T-cell (primary cell): ENCODE measurements at regions not wholly inside any gene's neighbourhood (a gene's known extent, or its start where the extent isn't known, plus 50 kb on each side); places are given as distances from the start of the nearest gene placed in this dataset.

Experiments used
- ATAC-seq, 4 experiments: fragments of 200-7000 bp in 3 of 4; fragments of 150-1000 bp in 1 of 4; cut with Tn5 transposase; replicated peaks in 1 of 4; 1 replicate in 3 of 4; 2 replicates in 1 of 4; pipeline ENCODE4 v1.10.0; 2021; ENCODE audit warnings: moderate library complexity in 3 of 4, mild to moderate bottlenecking in 2 of 4, moderate number of reproducible peaks in 1 of 4
- CTCF ChIA-PET, 2 donors: fragments of 300-600 bp; sonication (Branson Sonifier 250); formaldehyde crosslinking; loops; one replicate each; lab custom pipeline; 2022; ENCODE audit warnings: antibody characterized with exemption in 2 of 2; lab: Charles Lee
- POLR2A ChIA-PET, 2 donors: fragments of 300-600 bp; sonication (Branson Sonifier 250); formaldehyde crosslinking; loops; one replicate each; lab custom pipeline; 2022; ENCODE audit warnings: antibody characterized with exemption in 2 of 2; lab: Charles Lee
- DNase-seq, 35 experiments: peaks; one replicate each; pipeline versions ENCODE4 v3.0.0 to v3.0.0-alpha.2; 2013 to 2023
- H3K27ac ChIP-seq: one replicate; pipeline ENCODE4 v1.5.1; 2013; ENCODE audit warnings: low read length
- H3K27me3 ChIP-seq, 2 experiments: replicated peaks in 1 of 2; 1 replicate in 1 of 2; 2 replicates in 1 of 2; pipeline versions ENCODE4 v1.6.1 to v1.7.0; 2013; ENCODE audit warnings: low read length in 1 of 2, mixed read lengths in 1 of 2; ENCODE audit not compliant: control insufficient read depth in 2 of 2, insufficient read depth in 2 of 2; ENCODE audit errors: extremely low read depth in 1 of 2
- H3K36me3 ChIP-seq, 2 donors: 1 replicate in 1 of 2; 2 replicates in 1 of 2; pipeline versions ENCODE4 v1.6.1 to v1.7.0; 2013; ENCODE audit warnings: low read length in 1 of 2; ENCODE audit not compliant: control insufficient read depth in 2 of 2, insufficient read depth in 1 of 2; ENCODE audit errors: extremely low read depth in 1 of 2
- H3K4me1 ChIP-seq, 2 experiments: 1 replicate in 1 of 2; 2 replicates in 1 of 2; pipeline versions ENCODE4 v1.6.1 to v1.7.0; 2013; ENCODE audit warnings: low read length in 2 of 2, mixed read lengths in 1 of 2; ENCODE audit not compliant: insufficient read depth in 2 of 2, control insufficient read depth in 1 of 2; ENCODE audit errors: extremely low read depth in 1 of 2
- H3K4me3 ChIP-seq, 2 donors: 1 replicate in 1 of 2; 2 replicates in 1 of 2; pipeline versions ENCODE4 v1.5.1 to v1.7.0; 2013; ENCODE audit warnings: mild to moderate bottlenecking in 2 of 2, low read length in 1 of 2, moderate library complexity in 1 of 2; ENCODE audit not compliant: control insufficient read depth in 1 of 2; ENCODE audit errors: extremely low read depth in 1 of 2
- H3K9me3 ChIP-seq: 2 replicates; pipeline ENCODE4 v1.7.0; 2013
- H3K27ac Mint-ChIP-seq, 2 donors: one replicate each; pipeline ENCODE4 v1.8.0; 2020 to 2021; ENCODE audit warnings: mild to moderate bottlenecking in 2 of 2, mixed read lengths in 2 of 2
- H3K27me3 Mint-ChIP-seq, 2 donors: one replicate each; pipeline ENCODE4 v1.8.0; 2021 to 2022; ENCODE audit warnings: mixed read lengths in 2 of 2
- H3K36me3 Mint-ChIP-seq: one replicate; pipeline ENCODE4 v1.8.0; 2021; ENCODE audit warnings: mixed read lengths
- H3K4me1 Mint-ChIP-seq, 3 donors: one replicate each; pipeline ENCODE4 v1.8.0; 2020 to 2022; ENCODE audit warnings: mixed read lengths in 3 of 3, mild to moderate bottlenecking in 1 of 3
- H3K4me3 Mint-ChIP-seq, 3 donors: one replicate each; pipeline ENCODE4 v1.8.0; 2020 to 2022; ENCODE audit warnings: mild to moderate bottlenecking in 3 of 3, mixed read lengths in 3 of 3, moderate library complexity in 3 of 3
- H3K9me3 Mint-ChIP-seq, 3 donors: one replicate each; pipeline ENCODE4 v1.8.0; 2020 to 2022; ENCODE audit warnings: mixed read lengths in 3 of 3
- WGBS: methylation state at CpG from one replicate; pipeline ENCODE4 v1.1.5; 2013; ENCODE audit warnings: missing lambda C conversion rate; ENCODE audit not compliant: insufficient coverage; 5-methylcytosine and 5-hydroxymethylcytosine counted together

DNA sequence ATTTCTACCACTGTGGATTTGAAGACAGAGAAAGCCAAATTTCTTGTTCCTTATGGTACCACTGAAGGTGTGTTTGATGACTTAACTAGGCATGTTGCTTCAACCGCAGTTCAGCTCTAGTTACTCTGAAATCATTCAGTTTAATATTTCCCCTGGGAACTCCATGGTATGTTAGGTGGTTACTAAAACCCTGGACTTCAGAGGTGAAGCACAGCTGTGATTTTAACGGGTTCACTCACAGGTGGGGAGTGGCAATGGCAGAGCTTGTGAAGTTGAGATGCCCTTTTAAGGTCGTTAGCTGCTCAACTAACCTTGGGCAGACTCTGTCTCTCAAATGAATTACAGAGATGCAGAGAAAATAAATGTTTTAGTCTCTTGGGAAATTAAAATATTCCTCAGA, 163.6 kb upstream of the PHYHIPL start:
- ChIA-PET POLR2A (no interaction called here), CTCF (no interaction called here)
- H3K9me3 Mint-ChIP-seq: no peaks in the 10 kb centered on the region
- H3K4me1 Mint-ChIP-seq: no peaks in the 10 kb centered on the region
- DNase-seq: no peak
- Histone ChIP-seq H3K9me3 (no peaks in the 10 kb centered on the region), H3K27me3 (no peaks in the 10 kb centered on the region), H3K27ac (no peak overlapping the region), H3K4me3 (no peak overlapping the region), H3K36me3 (no peaks in the 10 kb centered on the region), H3K4me1 (no peaks in the 10 kb centered on the region)
- no peak overlapping the region for H3K4me3 Mint-ChIP-seq
- ATAC-seq: no peak
- no peaks in the 10 kb centered on the region for H3K36me3 Mint-ChIP-seq
- no peak overlapping the region for H3K27ac Mint-ChIP-seq
- peaks cover 0 to 5% of the 10 kb centered on the region in 2 donors for H3K27me3 Mint-ChIP-seq
- no CpG with 5 or more reads among the region's 3 CpGs for WGBS

DNA sequence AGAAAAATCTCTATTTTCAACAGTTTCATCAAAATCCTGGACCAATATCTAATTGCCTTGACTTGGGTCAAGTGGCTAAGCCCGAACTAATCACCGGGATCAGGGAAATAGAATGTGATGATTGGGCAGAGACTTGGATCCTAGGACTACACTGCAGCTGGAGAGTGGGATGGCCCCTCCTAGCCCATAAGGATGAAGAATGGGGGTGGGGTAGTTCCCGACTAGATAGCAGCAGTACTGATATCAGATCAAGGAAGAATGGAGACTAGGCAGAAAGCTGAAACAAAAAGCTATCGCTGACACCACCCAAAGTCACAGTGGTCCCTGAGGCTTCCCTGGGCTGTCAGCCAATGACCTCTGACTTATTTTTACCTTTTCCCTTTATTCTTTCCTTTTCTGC, 160.4 kb upstream of the PHYHIPL start:
- peaks cover 0 to 5% of the 10 kb centered on the region in 2 donors for H3K27me3 Mint-ChIP-seq
- no peak overlapping the region for H3K4me3 Mint-ChIP-seq
- no peaks in the 10 kb centered on the region for H3K27me3 ChIP-seq
- no peaks in the 10 kb centered on the region for H3K9me3 ChIP-seq
- POLR2A ChIA-PET: no interaction called here
- no peak for DNase-seq
- WGBS: 58% methylated on average over 3 of the region's 4 CpGs
- H3K27ac ChIP-seq: no peak overlapping the region
- no peak overlapping the region for H3K4me3 ChIP-seq
- H3K4me1 ChIP-seq: no peaks in the 10 kb centered on the region
- H3K27ac Mint-ChIP-seq: no peak overlapping the region
- no peak for ATAC-seq
- H3K36me3 Mint-ChIP-seq: no peaks in the 10 kb centered on the region
- H3K9me3 Mint-ChIP-seq: no peaks in the 10 kb centered on the region
- no peaks in the 10 kb centered on the region for H3K36me3 ChIP-seq
- no peaks in the 10 kb centered on the region for H3K4me1 Mint-ChIP-seq
- CTCF ChIA-PET: no interaction called here

DNA sequence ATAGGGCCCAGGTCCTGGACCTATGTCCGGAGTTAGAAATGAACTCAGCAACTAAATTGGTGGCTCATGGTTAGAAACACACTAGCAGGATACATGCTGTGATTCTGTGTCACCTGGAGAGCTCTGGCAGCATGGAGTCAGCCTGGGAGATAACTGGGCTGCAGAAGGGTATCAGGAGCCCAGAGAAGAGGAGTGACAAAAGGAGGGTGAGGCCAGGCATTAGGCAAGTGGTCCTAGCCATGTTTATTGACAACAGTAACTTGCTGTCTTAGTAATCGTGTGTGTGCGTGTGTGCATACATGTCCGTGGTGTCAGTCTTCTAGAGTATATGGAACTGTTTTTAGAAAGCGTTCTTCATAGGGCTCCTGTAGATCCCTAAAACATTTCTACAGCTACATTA, 157.5 kb upstream of the PHYHIPL start:
- Histone ChIP-seq H3K4me3 (no peak overlapping the region), H3K27ac (no peak overlapping the region), H3K9me3 (no peaks in the 10 kb centered on the region), H3K27me3 (no peaks in the 10 kb centered on the region), H3K36me3 (no peaks in the 10 kb centered on the region), H3K4me1 (no peaks in the 10 kb centered on the region)
- WGBS: 100% methylated on average over 1 of the region's 5 CpGs
- no peaks in the 10 kb centered on the region for H3K9me3 Mint-ChIP-seq
- no peaks in the 10 kb centered on the region for H3K36me3 Mint-ChIP-seq
- peaks cover 0 to 5% of the 10 kb centered on the region in 2 donors for H3K27me3 Mint-ChIP-seq
- H3K4me1 Mint-ChIP-seq: no peaks in the 10 kb centered on the region
- ChIA-PET POLR2A (no interaction called here), CTCF (no interaction called here)
- no peak overlapping the region for H3K27ac Mint-ChIP-seq
- H3K4me3 Mint-ChIP-seq: no peak overlapping the region
- DNase-seq (no peak), ATAC-seq (no peak)

DNA sequence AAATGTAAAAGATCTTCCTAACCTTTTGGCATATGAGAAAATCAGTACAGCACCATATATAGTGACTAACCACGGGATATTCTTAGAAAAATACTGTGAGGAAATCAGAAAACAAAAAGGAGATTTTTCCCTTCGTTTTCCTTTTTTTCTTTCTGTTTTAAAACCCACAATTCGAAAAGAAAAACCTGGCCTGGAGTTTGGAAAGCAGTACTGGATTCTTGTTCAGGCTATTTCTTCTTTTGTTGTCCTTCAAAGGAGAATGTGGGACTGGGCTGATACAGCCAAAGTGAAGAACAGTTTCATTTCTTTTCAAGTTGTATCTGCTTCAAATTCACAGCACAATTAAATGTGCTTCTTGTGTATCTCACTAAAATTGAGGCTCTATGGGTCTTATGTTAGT, 156.8 kb upstream of the PHYHIPL start:
- Histone ChIP-seq H3K27ac (no peak overlapping the region), H3K4me3 (no peak overlapping the region), H3K9me3 (no peaks in the 10 kb centered on the region), H3K36me3 (no peaks in the 10 kb centered on the region), H3K27me3 (no peaks in the 10 kb centered on the region), H3K4me1 (no peaks in the 10 kb centered on the region)
- Mint-ChIP-seq H3K4me3 (no peak overlapping the region), H3K4me1 (no peaks in the 10 kb centered on the region), H3K9me3 (no peaks in the 10 kb centered on the region), H3K36me3 (no peaks in the 10 kb centered on the region), H3K27me3 (peaks cover 0 to 5% of the 10 kb centered on the region in 2 donors), H3K27ac (no peak overlapping the region)
- POLR2A ChIA-PET: no interaction called here
- CTCF ChIA-PET: no interaction called here
- ATAC-seq (no peak), DNase-seq (no peak)
- WGBS: no CpG with 5 or more reads among the region's 3 CpGs

DNA sequence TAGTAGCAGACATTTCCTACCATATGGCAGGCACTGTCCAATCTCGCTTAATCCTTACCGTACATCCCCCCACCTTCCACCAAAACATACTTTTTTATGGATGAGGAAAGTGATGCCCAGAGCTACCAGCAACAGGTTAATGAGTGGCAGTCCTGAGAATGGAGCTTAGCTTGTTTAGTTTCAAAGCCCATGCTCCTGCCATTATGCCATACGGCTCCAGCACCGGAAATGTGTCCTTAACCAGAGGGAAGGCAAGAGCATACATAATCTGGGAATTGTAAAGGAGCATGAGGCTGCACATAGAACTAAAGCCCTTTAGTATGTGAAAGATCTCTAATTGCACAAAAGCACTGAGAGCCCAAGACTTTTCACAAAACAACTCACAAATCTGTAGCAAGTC, 155.9 kb upstream of the PHYHIPL start:
- POLR2A ChIA-PET: no interaction called here
- 100% methylated on average over 2 of the region's 4 CpGs for WGBS
- H3K36me3 Mint-ChIP-seq: no peaks in the 10 kb centered on the region

GRCh38 chr10:59025981-59026765, 150.3 kb upstream of the PHYHIPL start:
- no peaks in the 10 kb centered on the region for H3K36me3 ChIP-seq
- H3K27ac ChIP-seq: no peak overlapping the region
- DNase-seq (no peak), ATAC-seq (no peak)
- H3K36me3 Mint-ChIP-seq: no peaks in the 10 kb centered on the region
- H3K4me3 Mint-ChIP-seq: no peak overlapping the region
- no peak overlapping the region for H3K4me3 ChIP-seq
- ChIA-PET POLR2A (no interaction called here), CTCF (no interaction called here)
- H3K9me3 ChIP-seq: no peaks in the 10 kb centered on the region
- H3K9me3 Mint-ChIP-seq: peaks cover 0 to 9% (median 8%) of the 10 kb centered on the region in 3 donors
- no peaks in the 10 kb centered on the region for H3K27me3 ChIP-seq
- WGBS: 90% methylated on average over 15 of the region's 23 CpGs
- no peaks in the 10 kb centered on the region for H3K4me1 Mint-ChIP-seq
- H3K27ac Mint-ChIP-seq: no peak overlapping the region
- H3K27me3 Mint-ChIP-seq: no peaks in the 10 kb centered on the region
- no peaks in the 10 kb centered on the region for H3K4me1 ChIP-seq

More for the DNA sequence above, 155.9 kb upstream of the PHYHIPL start:
- Histone ChIP-seq H3K4me3 (no peak overlapping the region), H3K27ac (no peak overlapping the region), H3K4me1 (no peaks in the 10 kb centered on the region), H3K36me3 (no peaks in the 10 kb centered on the region), H3K27me3 (no peaks in the 10 kb centered on the region), H3K9me3 (no peaks in the 10 kb centered on the region)
- ATAC-seq: no peak
- Mint-ChIP-seq H3K4me1 (no peaks in the 10 kb centered on the region), H3K9me3 (no peaks in the 10 kb centered on the region), H3K27ac (no peak overlapping the region), H3K4me3 (no peak overlapping the region), H3K27me3 (peaks cover 0 to 5% of the 10 kb centered on the region in 2 donors)
- CTCF ChIA-PET: no interaction called here
- no peak for DNase-seq
